WTC11 (cell line): ENCODE measurements at regions not wholly inside any gene's neighbourhood (a gene's known extent, or its start where the extent isn't known, plus 50 kb on each side); places are given as distances from the start of the nearest gene placed in this dataset.

ENCODE experiments used
- ATAC-seq: fragments of 200-7000 bp; cut with Tn5 transposase; 2 replicates; pipeline ENCODE4 v1.10.0; 2021; ENCODE audit warnings: mild to moderate bottlenecking, moderate library complexity
- CTCF ChIA-PET: fragments of 300-600 bp; sonication (Branson Sonifier 250); formaldehyde crosslinking; loops from one replicate; lab custom pipeline; 2021; ENCODE audit warnings: antibody characterized with exemption; lab: Charles Lee
- POLR2A ChIA-PET: fragments of 350-600 bp; sonication (Branson Sonifier 250); formaldehyde crosslinking; loops from one replicate; lab custom pipeline; 2021; ENCODE audit warnings: antibody characterized with exemption; lab: Charles Lee
- DNase-seq: peaks from one replicate; pipeline ENCODE4 v3.0.0; 2021; ENCODE audit warnings: low spot score
- H3K27ac Mint-ChIP-seq: 2 replicates; pipeline ENCODE4 v1.8.0; 2021; ENCODE audit warnings: mixed read lengths
- H3K27me3 Mint-ChIP-seq: 2 replicates; pipeline ENCODE4 v1.8.0; 2021; ENCODE audit warnings: low read depth, mild to moderate bottlenecking, moderate library complexity, mixed read lengths
- H3K36me3 Mint-ChIP-seq: 2 replicates; pipeline ENCODE4 v1.8.0; 2021; ENCODE audit warnings: mixed read lengths
- H3K4me1 Mint-ChIP-seq: 2 replicates; pipeline ENCODE4 v1.8.0; 2022; ENCODE audit warnings: mixed read lengths
- H3K4me3 Mint-ChIP-seq: 2 replicates; pipeline ENCODE4 v1.8.0; 2021; ENCODE audit warnings: mild to moderate bottlenecking, moderate library complexity, mixed read lengths
- H3K9me3 Mint-ChIP-seq: 2 replicates; pipeline ENCODE4 v1.8.0; 2021; ENCODE audit warnings: mixed read lengths
- CREM ChIP-seq: sonication (generic); formaldehyde crosslinking; IDR thresholded peaks from 2 replicates; pipeline ENCODE4 v1.8.1; 2022; ENCODE audit warnings: mild to moderate bottlenecking, missing genetic modification reagents, moderate library complexity
- ELF4 ChIP-seq: sonication (generic); formaldehyde crosslinking; IDR thresholded peaks from 2 replicates; pipeline ENCODE4 v1.8.1; 2022; ENCODE audit warnings: low read depth, mild to moderate bottlenecking, moderate library complexity, missing genetic modification reagents
- ESRRA ChIP-seq: sonication (generic); formaldehyde crosslinking; IDR thresholded peaks from 2 replicates; pipeline ENCODE4 v1.8.1; 2022; ENCODE audit warnings: mild to moderate bottlenecking, missing genetic modification reagents, borderline replicate concordance
- MXD4 ChIP-seq: fragments of 250-450 bp; sonication (Bioruptor Pico); IDR thresholded peaks from 2 replicates; pipeline ENCODE4 v1.8.0; 2021; ENCODE audit warnings: mild to moderate bottlenecking, moderate library complexity, borderline replicate concordance
- NFATC4 ChIP-seq: fragments of 250-450 bp; sonication (Bioruptor Pico); IDR thresholded peaks from 2 replicates; pipeline ENCODE4 v1.9.0; 2021; ENCODE audit warnings: mild to moderate bottlenecking
- RELA ChIP-seq: sonication (generic); formaldehyde crosslinking; IDR thresholded peaks from 2 replicates; pipeline ENCODE4 v1.8.1; 2022; ENCODE audit warnings: missing genetic modification reagents, mild to moderate bottlenecking, borderline replicate concordance
- SMAD4 ChIP-seq: sonication (generic); formaldehyde crosslinking; IDR thresholded peaks from 2 replicates; pipeline ENCODE4 v1.8.0; 2022; ENCODE audit warnings: mild to moderate bottlenecking, missing genetic modification reagents
- SP1 ChIP-seq: sonication (generic); formaldehyde crosslinking; conservative IDR thresholded peaks from 2 replicates; pipeline ENCODE4 v1.8.1; 2022; ENCODE audit warnings: missing genetic modification reagents
- ZNF219 ChIP-seq: sonication (generic); formaldehyde crosslinking; IDR thresholded peaks from 2 replicates; pipeline ENCODE4 v1.8.0; 2023; ENCODE audit warnings: missing genetic modification reagents, mild to moderate bottlenecking, borderline replicate concordance
- ZNF232 ChIP-seq: sonication (generic); formaldehyde crosslinking; IDR thresholded peaks from 2 replicates; pipeline ENCODE4 v1.8.0; 2022; ENCODE audit warnings: mild to moderate bottlenecking, missing genetic modification reagents
- ZNF263 ChIP-seq: sonication (generic); formaldehyde crosslinking; IDR thresholded peaks from 2 replicates; pipeline ENCODE4 v1.8.1; 2022; ENCODE audit warnings: low read depth, mild to moderate bottlenecking, moderate library complexity, missing genetic modification reagents
- ZNF416 ChIP-seq: fragments of 250-450 bp; sonication (Bioruptor Pico); IDR thresholded peaks from 2 replicates; pipeline ENCODE4 v1.9.0; 2021; ENCODE audit warnings: mild to moderate bottlenecking, inconsistent platforms
- ZNF423 ChIP-seq: fragments of 250-450 bp; sonication (Bioruptor Pico); IDR thresholded peaks from 2 replicates; pipeline ENCODE4 v2.1.2; 2022; ENCODE audit warnings: mild to moderate bottlenecking, moderate library complexity
- TF ChIP-seq, protein P1 (sequence below): fragments of 250-450 bp; sonication (Bioruptor Pico); IDR thresholded peaks from 2 replicates; pipeline ENCODE4 v1.9.0; 2021; ENCODE audit warnings: moderate library complexity, mild to moderate bottlenecking, inconsistent platforms, borderline replicate concordance
- TF ChIP-seq, protein P2 (sequence below): fragments of 250-450 bp; sonication (Bioruptor Pico); IDR thresholded peaks from 2 replicates; pipeline ENCODE4 v1.9.0; 2021; ENCODE audit warnings: mild to moderate bottlenecking
- TF ChIP-seq, protein P3 (sequence below): sonication (generic); formaldehyde crosslinking; IDR thresholded peaks from 2 replicates; pipeline ENCODE4 v1.8.1; 2022; ENCODE audit warnings: low read depth, missing genetic modification reagents, borderline replicate concordance
- TF ChIP-seq, protein P4 (sequence below): fragments of 250-450 bp; sonication (Bioruptor Pico); IDR thresholded peaks from 2 replicates; pipeline ENCODE4 v1.9.0; 2021; ENCODE audit warnings: mild to moderate bottlenecking, borderline replicate concordance
- TF ChIP-seq, protein P5 (sequence below): sonication (generic); formaldehyde crosslinking; IDR thresholded peaks from 2 replicates; pipeline ENCODE4 v1.8.1; 2023; ENCODE audit warnings: mild to moderate bottlenecking, missing genetic modification reagents, moderate library complexity
- TF ChIP-seq, protein P6 (sequence below): fragments of 250-450 bp; sonication (Bioruptor Pico); IDR thresholded peaks from 2 replicates; pipeline ENCODE4 v1.9.0; 2021; ENCODE audit warnings: mild to moderate bottlenecking
- TF ChIP-seq, protein P7 (sequence below): sonication (generic); formaldehyde crosslinking; IDR thresholded peaks from 2 replicates; pipeline ENCODE4 v1.8.0; 2022; ENCODE audit warnings: missing genetic modification reagents

DNA sequence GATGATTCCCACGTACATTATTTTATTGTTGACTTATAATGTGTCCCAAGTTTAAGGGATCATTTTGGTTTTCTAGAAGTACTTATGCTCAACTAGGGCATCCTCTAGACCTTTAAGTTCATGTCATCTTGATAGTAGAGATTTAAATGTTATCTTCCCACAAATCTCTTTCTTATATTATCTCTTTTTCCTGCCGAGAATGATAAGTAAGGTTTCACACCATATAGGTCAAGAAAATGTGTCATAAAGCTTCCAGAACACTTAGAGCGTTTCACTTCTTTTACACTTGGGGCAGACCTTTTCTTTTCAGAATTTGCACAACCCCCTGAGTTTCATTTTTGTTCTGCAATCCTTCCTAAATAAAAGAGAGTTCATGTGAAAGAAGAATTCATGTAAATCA is 142.0 kb upstream of the CBLB start:
- TF ChIP-seq MXD4 (CRISPR knock-in tag), result no peak
- TF ChIP-seq RELA (CRISPR knock-in tag), result no peak
- TF ChIP-seq SMAD4 (CRISPR knock-in tag), result no peak
- TF ChIP-seq, protein P1, sequence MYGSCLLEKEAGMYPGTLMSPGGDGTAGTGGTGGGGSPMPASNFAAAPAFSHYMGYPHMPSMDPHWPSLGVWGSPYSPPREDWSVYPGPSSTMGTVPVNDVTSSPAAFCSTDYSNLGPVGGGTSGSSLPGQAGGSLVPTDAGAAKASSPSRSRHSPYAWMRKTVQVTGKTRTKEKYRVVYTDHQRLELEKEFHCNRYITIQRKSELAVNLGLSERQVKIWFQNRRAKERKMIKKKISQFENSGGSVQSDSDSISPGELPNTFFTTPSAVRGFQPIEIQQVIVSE, result no peak
- TF ChIP-seq, protein P2, sequence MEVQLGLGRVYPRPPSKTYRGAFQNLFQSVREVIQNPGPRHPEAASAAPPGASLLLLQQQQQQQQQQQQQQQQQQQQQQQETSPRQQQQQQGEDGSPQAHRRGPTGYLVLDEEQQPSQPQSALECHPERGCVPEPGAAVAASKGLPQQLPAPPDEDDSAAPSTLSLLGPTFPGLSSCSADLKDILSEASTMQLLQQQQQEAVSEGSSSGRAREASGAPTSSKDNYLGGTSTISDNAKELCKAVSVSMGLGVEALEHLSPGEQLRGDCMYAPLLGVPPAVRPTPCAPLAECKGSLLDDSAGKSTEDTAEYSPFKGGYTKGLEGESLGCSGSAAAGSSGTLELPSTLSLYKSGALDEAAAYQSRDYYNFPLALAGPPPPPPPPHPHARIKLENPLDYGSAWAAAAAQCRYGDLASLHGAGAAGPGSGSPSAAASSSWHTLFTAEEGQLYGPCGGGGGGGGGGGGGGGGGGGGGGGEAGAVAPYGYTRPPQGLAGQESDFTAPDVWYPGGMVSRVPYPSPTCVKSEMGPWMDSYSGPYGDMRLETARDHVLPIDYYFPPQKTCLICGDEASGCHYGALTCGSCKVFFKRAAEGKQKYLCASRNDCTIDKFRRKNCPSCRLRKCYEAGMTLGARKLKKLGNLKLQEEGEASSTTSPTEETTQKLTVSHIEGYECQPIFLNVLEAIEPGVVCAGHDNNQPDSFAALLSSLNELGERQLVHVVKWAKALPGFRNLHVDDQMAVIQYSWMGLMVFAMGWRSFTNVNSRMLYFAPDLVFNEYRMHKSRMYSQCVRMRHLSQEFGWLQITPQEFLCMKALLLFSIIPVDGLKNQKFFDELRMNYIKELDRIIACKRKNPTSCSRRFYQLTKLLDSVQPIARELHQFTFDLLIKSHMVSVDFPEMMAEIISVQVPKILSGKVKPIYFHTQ (CRISPR knock-in tag), result no peak
- TF ChIP-seq ZNF232, result no peak
- TF ChIP-seq, protein P3, sequence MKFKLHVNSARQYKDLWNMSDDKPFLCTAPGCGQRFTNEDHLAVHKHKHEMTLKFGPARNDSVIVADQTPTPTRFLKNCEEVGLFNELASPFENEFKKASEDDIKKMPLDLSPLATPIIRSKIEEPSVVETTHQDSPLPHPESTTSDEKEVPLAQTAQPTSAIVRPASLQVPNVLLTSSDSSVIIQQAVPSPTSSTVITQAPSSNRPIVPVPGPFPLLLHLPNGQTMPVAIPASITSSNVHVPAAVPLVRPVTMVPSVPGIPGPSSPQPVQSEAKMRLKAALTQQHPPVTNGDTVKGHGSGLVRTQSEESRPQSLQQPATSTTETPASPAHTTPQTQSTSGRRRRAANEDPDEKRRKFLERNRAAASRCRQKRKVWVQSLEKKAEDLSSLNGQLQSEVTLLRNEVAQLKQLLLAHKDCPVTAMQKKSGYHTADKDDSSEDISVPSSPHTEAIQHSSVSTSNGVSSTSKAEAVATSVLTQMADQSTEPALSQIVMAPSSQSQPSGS (CRISPR knock-in tag), result no peak
- no peak overlapping the region for H3K4me3 Mint-ChIP-seq
- CTCF ChIA-PET, result no interaction called here
- no peaks in the 10 kb centered on the region for H3K36me3 Mint-ChIP-seq
- H3K27me3 Mint-ChIP-seq, result no peaks in the 10 kb centered on the region
- no peaks in the 10 kb centered on the region for H3K4me1 Mint-ChIP-seq
- no peak overlapping the region for H3K27ac Mint-ChIP-seq
- H3K9me3 Mint-ChIP-seq, result no peaks in the 10 kb centered on the region
- POLR2A ChIA-PET, result no interaction called here
- no peak for DNase-seq
- ATAC-seq, result no peak

DNA sequence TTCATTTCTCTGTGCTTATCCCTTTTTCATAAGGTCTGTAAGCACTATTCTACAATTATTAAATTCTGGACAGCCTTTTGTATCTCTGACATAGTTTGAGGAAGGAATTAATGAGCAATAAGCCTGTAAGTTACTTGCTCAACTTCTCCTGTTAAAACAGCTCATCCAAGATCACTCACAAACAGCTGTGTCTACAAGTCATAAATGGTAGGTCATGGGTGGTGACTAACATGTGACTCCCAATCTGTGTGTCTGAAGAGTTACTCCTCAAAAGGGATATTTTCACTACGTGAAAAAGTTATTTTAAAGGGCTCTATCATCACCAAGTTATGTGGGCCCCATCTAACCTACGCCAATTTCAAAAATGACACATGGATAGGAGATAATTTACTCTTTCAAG is 145.2 kb upstream of the CBLB start:
- Mint-ChIP-seq H3K27me3 (no peaks in the 10 kb centered on the region), H3K4me3 (no peak overlapping the region), H3K27ac (no peak overlapping the region), H3K9me3 (0 out of 2 replicates have a peak, but pooled peaks cover 9% of the 10 kb centered on the region), H3K36me3 (no peaks in the 10 kb centered on the region), H3K4me1 (0 out of 2 replicates have a peak, but pooled peaks cover 4% of the 10 kb centered on the region)
- no peak for TF ChIP-seq CREM (CRISPR knock-in tag)
- no peak for TF ChIP-seq ZNF416
- TF ChIP-seq, protein P4, sequence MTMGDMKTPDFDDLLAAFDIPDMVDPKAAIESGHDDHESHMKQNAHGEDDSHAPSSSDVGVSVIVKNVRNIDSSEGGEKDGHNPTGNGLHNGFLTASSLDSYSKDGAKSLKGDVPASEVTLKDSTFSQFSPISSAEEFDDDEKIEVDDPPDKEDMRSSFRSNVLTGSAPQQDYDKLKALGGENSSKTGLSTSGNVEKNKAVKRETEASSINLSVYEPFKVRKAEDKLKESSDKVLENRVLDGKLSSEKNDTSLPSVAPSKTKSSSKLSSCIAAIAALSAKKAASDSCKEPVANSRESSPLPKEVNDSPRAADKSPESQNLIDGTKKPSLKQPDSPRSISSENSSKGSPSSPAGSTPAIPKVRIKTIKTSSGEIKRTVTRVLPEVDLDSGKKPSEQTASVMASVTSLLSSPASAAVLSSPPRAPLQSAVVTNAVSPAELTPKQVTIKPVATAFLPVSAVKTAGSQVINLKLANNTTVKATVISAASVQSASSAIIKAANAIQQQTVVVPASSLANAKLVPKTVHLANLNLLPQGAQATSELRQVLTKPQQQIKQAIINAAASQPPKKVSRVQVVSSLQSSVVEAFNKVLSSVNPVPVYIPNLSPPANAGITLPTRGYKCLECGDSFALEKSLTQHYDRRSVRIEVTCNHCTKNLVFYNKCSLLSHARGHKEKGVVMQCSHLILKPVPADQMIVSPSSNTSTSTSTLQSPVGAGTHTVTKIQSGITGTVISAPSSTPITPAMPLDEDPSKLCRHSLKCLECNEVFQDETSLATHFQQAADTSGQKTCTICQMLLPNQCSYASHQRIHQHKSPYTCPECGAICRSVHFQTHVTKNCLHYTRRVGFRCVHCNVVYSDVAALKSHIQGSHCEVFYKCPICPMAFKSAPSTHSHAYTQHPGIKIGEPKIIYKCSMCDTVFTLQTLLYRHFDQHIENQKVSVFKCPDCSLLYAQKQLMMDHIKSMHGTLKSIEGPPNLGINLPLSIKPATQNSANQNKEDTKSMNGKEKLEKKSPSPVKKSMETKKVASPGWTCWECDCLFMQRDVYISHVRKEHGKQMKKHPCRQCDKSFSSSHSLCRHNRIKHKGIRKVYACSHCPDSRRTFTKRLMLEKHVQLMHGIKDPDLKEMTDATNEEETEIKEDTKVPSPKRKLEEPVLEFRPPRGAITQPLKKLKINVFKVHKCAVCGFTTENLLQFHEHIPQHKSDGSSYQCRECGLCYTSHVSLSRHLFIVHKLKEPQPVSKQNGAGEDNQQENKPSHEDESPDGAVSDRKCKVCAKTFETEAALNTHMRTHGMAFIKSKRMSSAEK (CRISPR knock-in tag), result no peak
- TF ChIP-seq, protein P5, sequence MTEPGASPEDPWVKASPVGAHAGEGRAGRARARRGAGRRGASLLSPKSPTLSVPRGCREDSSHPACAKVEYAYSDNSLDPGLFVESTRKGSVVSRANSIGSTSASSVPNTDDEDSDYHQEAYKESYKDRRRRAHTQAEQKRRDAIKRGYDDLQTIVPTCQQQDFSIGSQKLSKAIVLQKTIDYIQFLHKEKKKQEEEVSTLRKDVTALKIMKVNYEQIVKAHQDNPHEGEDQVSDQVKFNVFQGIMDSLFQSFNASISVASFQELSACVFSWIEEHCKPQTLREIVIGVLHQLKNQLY (CRISPR knock-in tag), result no peak
- no peak for TF ChIP-seq NFATC4 (CRISPR knock-in tag)
- TF ChIP-seq SP1 (CRISPR knock-in tag), result no peak
- TF ChIP-seq, protein P6, sequence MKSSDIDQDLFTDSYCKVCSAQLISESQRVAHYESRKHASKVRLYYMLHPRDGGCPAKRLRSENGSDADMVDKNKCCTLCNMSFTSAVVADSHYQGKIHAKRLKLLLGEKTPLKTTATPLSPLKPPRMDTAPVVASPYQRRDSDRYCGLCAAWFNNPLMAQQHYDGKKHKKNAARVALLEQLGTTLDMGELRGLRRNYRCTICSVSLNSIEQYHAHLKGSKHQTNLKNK (CRISPR knock-in tag), result no peak
- TF ChIP-seq ZNF219, result no peak
- TF ChIP-seq, protein P7, sequence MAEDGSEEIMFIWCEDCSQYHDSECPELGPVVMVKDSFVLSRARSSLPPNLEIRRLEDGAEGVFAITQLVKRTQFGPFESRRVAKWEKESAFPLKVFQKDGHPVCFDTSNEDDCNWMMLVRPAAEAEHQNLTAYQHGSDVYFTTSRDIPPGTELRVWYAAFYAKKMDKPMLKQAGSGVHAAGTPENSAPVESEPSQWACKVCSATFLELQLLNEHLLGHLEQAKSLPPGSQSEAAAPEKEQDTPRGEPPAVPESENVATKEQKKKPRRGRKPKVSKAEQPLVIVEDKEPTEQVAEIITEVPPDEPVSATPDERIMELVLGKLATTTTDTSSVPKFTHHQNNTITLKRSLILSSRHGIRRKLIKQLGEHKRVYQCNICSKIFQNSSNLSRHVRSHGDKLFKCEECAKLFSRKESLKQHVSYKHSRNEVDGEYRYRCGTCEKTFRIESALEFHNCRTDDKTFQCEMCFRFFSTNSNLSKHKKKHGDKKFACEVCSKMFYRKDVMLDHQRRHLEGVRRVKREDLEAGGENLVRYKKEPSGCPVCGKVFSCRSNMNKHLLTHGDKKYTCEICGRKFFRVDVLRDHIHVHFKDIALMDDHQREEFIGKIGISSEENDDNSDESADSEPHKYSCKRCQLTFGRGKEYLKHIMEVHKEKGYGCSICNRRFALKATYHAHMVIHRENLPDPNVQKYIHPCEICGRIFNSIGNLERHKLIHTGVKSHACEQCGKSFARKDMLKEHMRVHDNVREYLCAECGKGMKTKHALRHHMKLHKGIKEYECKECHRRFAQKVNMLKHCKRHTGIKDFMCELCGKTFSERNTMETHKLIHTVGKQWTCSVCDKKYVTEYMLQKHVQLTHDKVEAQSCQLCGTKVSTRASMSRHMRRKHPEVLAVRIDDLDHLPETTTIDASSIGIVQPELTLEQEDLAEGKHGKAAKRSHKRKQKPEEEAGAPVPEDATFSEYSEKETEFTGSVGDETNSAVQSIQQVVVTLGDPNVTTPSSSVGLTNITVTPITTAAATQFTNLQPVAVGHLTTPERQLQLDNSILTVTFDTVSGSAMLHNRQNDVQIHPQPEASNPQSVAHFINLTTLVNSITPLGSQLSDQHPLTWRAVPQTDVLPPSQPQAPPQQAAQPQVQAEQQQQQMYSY (CRISPR knock-in tag), result no peak
- no peak for TF ChIP-seq ZNF263 (CRISPR knock-in tag)
- TF ChIP-seq ELF4 (CRISPR knock-in tag), result no peak
- no peak for TF ChIP-seq ZNF232
- TF ChIP-seq ZNF423, result no peak
- no peak for TF ChIP-seq ESRRA (CRISPR knock-in tag)
- ATAC-seq, result no peak
- ChIA-PET CTCF (no interaction called here), POLR2A (no interaction called here)
- no peak for DNase-seq
